ENCODE measurements at regions not wholly inside any gene's neighbourhood (a gene's known extent, or its start where the extent isn't known, plus 50 kb on each side); places are given as distances from the start of the nearest gene placed in this dataset.
A peak's percentile ranks its signal among the peaks of the same experiment; 100 is the strongest.

DNA sequence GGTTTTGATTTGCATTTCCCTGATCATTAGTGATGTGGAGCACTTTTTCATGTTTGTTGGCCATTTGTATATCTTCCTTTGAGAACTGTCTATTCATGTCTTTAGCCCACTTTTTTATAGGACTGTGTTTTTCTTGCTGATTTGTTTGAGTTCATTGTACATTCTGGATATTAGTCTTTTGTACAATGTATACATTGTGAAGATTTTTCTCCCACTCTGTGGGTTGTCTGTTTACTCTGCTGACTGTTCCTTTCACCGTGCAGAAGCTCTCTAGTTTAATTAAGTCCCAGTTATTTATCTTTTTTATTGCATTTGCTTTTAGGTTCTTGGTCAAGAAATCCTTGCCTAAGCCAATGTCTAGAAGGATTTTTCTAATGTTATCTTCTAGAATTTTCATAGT, 91.1 kb upstream of the ATP11B start:
- no peaks in the 10 kb centered on the region for H3K4me1 ChIP-seq
- TF ChIP-seq, protein P1, sequence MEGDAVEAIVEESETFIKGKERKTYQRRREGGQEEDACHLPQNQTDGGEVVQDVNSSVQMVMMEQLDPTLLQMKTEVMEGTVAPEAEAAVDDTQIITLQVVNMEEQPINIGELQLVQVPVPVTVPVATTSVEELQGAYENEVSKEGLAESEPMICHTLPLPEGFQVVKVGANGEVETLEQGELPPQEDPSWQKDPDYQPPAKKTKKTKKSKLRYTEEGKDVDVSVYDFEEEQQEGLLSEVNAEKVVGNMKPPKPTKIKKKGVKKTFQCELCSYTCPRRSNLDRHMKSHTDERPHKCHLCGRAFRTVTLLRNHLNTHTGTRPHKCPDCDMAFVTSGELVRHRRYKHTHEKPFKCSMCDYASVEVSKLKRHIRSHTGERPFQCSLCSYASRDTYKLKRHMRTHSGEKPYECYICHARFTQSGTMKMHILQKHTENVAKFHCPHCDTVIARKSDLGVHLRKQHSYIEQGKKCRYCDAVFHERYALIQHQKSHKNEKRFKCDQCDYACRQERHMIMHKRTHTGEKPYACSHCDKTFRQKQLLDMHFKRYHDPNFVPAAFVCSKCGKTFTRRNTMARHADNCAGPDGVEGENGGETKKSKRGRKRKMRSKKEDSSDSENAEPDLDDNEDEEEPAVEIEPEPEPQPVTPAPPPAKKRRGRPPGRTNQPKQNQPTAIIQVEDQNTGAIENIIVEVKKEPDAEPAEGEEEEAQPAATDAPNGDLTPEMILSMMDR (IDR thresholded peaks at IDR 0.05; ENCODE audit: insufficient read depth in 1 of 2, low read depth in 1 of 2, low read length in 1 of 2, severe bottlenecking in 1 of 2, unreplicated experiment in 1 of 2) = no peak
- Mint-ChIP-seq H3K4me1 (ENCODE audit: low read depth, unreplicated experiment) (peaks cover 4% of the 10 kb centered on the region), H3K4me3 (ENCODE audit: unreplicated experiment) (no peak overlapping the region), H3K9me3 (ENCODE audit: unreplicated experiment) (no peaks in the 10 kb centered on the region), H3K27me3 (ENCODE audit: insufficient read depth, unreplicated experiment) (no peaks in the 10 kb centered on the region), H3K36me3 (ENCODE audit: insufficient read depth, unreplicated experiment) (no peaks in the 10 kb centered on the region), H3K27ac (ENCODE audit: unreplicated experiment) (no peak overlapping the region)
- DNase-seq = no peak
- H3K27me3 ChIP-seq (replicated peaks; ENCODE audit: control insufficient read depth, insufficient read depth, low read length) = no peaks in the 10 kb centered on the region
- no peak overlapping the region for H3K4me3 ChIP-seq (ENCODE audit: low read depth, low read length)
- ChIA-PET CTCF (no interaction called here), POLR2A (no interaction called here)
- intact Hi-C loops (cut with micrococcal nuclease; ENCODE audit: unreplicated experiment) = no loop called here
- H3K9me3 ChIP-seq = no peaks in the 10 kb centered on the region
- no peaks in the 10 kb centered on the region for H3K36me3 ChIP-seq (ENCODE audit: control insufficient read depth, insufficient read depth, low read length)
- no TSS peak for BruUV-seq (replicated peaks)

DNA sequence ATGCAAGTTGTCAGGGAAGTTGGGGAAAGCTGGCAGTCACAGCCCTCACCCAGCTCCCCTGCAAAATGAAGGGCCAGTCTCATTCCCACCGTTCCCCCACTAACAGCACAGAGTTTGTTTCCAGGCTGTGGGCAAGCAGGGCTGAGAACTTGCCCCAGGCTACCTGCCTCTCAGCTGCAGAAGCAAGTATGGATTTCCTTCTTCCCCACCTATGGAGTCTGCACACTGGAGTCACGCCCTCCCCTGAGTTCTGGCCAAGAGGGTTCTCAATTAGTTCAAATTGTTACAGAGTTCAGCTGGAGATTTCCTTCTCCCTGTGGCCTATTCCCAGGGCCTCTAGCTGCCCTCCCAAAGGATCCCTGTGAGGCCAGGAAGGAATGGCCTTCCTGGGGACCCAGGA, 90.1 kb upstream of the ATP11B start:
- Mint-ChIP-seq H3K4me1 (ENCODE audit: low read depth, unreplicated experiment) (no peaks in the 10 kb centered on the region), H3K27ac (ENCODE audit: unreplicated experiment) (no peak overlapping the region), H3K4me3 (ENCODE audit: unreplicated experiment) (no peak overlapping the region), H3K9me3 (ENCODE audit: unreplicated experiment) (no peaks in the 10 kb centered on the region), H3K36me3 (ENCODE audit: insufficient read depth, unreplicated experiment) (no peaks in the 10 kb centered on the region), H3K27me3 (ENCODE audit: insufficient read depth, unreplicated experiment) (no peaks in the 10 kb centered on the region)
- no peaks in the 10 kb centered on the region for H3K4me1 ChIP-seq
- DNase-seq = no peak
- intact Hi-C loops (cut with micrococcal nuclease; ENCODE audit: unreplicated experiment) = no loop called here
- H3K36me3 ChIP-seq (ENCODE audit: control insufficient read depth, insufficient read depth, low read length) = no peaks in the 10 kb centered on the region
- TF ChIP-seq, protein P1 (IDR thresholded peaks at IDR 0.05; ENCODE audit: insufficient read depth in 1 of 2, low read depth in 1 of 2, low read length in 1 of 2, severe bottlenecking in 1 of 2, unreplicated experiment in 1 of 2) = no peak
- ChIA-PET POLR2A (no interaction called here), CTCF (no interaction called here)
- H3K9me3 ChIP-seq = no peaks in the 10 kb centered on the region
- H3K4me3 ChIP-seq (ENCODE audit: low read depth, low read length) = no peak overlapping the region
- H3K27me3 ChIP-seq (replicated peaks; ENCODE audit: control insufficient read depth, insufficient read depth, low read length) = no peaks in the 10 kb centered on the region
- BruUV-seq (replicated peaks) = no TSS peak

DNA sequence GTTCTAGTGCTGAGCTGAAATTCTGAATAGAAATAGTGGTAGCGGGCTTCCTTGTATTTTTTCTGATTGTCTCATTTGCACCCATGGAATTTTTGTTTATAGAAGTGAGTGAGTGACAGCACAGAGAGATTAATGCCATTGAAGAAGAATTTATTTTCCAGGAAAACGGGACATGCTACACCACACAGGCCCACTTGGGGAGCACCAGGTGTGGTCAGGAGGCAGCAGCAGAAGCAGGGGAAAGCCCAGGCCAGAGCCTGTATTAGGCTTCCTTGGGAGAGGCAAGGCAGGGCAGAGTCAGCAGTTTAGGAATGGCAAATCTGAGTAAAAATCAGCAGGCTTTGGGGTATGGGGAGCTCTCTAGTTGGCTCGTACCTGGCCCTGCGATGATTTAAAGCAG, 88.4 kb upstream of the ATP11B start:
- DNase-seq = no peak
- intact Hi-C loops (cut with micrococcal nuclease; ENCODE audit: unreplicated experiment) = no loop called here
- no TSS peak for BruUV-seq (replicated peaks)
- Mint-ChIP-seq H3K27me3 (ENCODE audit: insufficient read depth, unreplicated experiment) (no peaks in the 10 kb centered on the region), H3K9me3 (ENCODE audit: unreplicated experiment) (no peaks in the 10 kb centered on the region), H3K4me3 (ENCODE audit: unreplicated experiment) (no peak overlapping the region), H3K36me3 (ENCODE audit: insufficient read depth, unreplicated experiment) (no peaks in the 10 kb centered on the region), H3K4me1 (ENCODE audit: low read depth, unreplicated experiment) (no peaks in the 10 kb centered on the region), H3K27ac (ENCODE audit: unreplicated experiment) (no peak overlapping the region)
- Histone ChIP-seq H3K36me3 (ENCODE audit: control insufficient read depth, insufficient read depth, low read length) (no peaks in the 10 kb centered on the region), H3K9me3 (no peaks in the 10 kb centered on the region), H3K4me1 (no peaks in the 10 kb centered on the region), H3K27me3 (replicated peaks; ENCODE audit: control insufficient read depth, insufficient read depth, low read length) (no peaks in the 10 kb centered on the region), H3K4me3 (ENCODE audit: low read depth, low read length) (no peak overlapping the region)
- ChIA-PET CTCF (no interaction called here), POLR2A (no interaction called here)
- TF ChIP-seq, protein P1 (IDR thresholded peaks at IDR 0.05; ENCODE audit: insufficient read depth in 1 of 2, low read depth in 1 of 2, low read length in 1 of 2, severe bottlenecking in 1 of 2, unreplicated experiment in 1 of 2) = peak; percentile 18 to 24
